ENCODE measurements at regions not wholly inside any gene's neighbourhood (a gene's known extent, or its start where the extent isn't known, plus 50 kb on each side); places are given as distances from the start of the nearest gene placed in this dataset.

DNA sequence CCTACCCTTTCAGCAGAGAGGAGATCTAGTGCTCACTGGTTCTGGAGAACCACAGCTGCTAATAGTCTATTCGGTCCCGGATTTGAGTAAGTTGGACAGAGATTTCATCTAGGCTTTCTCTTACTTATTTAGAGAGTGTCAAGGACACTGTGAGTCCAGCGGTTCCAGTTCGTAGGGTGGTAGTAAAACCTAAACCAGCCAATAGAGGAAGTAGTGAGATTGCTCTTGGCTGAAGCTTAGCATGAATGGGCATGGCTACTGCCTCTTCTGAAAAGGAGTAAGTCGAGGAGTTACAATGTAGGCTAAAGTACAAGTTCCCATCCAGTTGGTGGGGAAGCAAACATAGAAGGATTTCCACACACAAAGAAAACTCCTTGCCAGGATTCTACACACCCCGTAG, 109.6 kb upstream of the MOCS2 start:
- no peak for TF ChIP-seq EZH2phosphoT487 (IDR thresholded peaks at IDR 0.05; ENCODE audit: low read depth)
- TF ChIP-seq, protein P1, sequence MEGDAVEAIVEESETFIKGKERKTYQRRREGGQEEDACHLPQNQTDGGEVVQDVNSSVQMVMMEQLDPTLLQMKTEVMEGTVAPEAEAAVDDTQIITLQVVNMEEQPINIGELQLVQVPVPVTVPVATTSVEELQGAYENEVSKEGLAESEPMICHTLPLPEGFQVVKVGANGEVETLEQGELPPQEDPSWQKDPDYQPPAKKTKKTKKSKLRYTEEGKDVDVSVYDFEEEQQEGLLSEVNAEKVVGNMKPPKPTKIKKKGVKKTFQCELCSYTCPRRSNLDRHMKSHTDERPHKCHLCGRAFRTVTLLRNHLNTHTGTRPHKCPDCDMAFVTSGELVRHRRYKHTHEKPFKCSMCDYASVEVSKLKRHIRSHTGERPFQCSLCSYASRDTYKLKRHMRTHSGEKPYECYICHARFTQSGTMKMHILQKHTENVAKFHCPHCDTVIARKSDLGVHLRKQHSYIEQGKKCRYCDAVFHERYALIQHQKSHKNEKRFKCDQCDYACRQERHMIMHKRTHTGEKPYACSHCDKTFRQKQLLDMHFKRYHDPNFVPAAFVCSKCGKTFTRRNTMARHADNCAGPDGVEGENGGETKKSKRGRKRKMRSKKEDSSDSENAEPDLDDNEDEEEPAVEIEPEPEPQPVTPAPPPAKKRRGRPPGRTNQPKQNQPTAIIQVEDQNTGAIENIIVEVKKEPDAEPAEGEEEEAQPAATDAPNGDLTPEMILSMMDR (IDR thresholded peaks at IDR 0.05; ENCODE audit: low read depth, low read length): peak; percentile 11; the same call in 1 of the 2 replicates
